ENCODE measurements at regions not wholly inside any gene's neighbourhood (a gene's known extent, or its start where the extent isn't known, plus 50 kb on each side); places are given as distances from the start of the nearest gene placed in this dataset.

GRCh38 chr5:92504346-92504745, 1076.7 kb downstream of the NR2F1-AS1 start:
- peaks cover 19% of the 10 kb centered on the region for H3K4me1 ChIP-seq (ENCODE audit: control insufficient read depth, extremely low read depth, insufficient read depth, low read length)
- intact Hi-C loops (cut with micrococcal nuclease): no loop called here
- no TSS peak for BruUV-seq (replicated peaks)
- H3K79me2 ChIP-seq (ENCODE audit: control insufficient read depth, insufficient read depth, low read length): no peaks in the 10 kb centered on the region
- H3K9me3 ChIP-seq (replicated peaks; ENCODE audit: control insufficient read depth, insufficient read depth, low read length): no peaks in the 10 kb centered on the region
- H2AFZ ChIP-seq (ENCODE audit: low read depth, low read length): no peak overlapping the region
- peak overlapping the region; percentile 10 for H3K4me2 ChIP-seq (ENCODE audit: insufficient read depth, low read length)
- dilution Hi-C loops (cut with MboI; ENCODE audit: extremely low pct_ligation_motif_present, low sequenced_read_pairs): no loop called here
- no peaks in the 10 kb centered on the region for H3K9me1 ChIP-seq (replicated peaks; ENCODE audit: control insufficient read depth, extremely low read depth, insufficient read depth, low read length)
- H4K20me1 ChIP-seq (replicated peaks; ENCODE audit: control insufficient read depth, extremely low read depth, insufficient read depth, low read length): no peaks in the 10 kb centered on the region
- FAIRE-seq (no peak), DNase-seq (ENCODE audit: low read depth, low spot score) (peak; percentile 58)
- ChIA-PET CTCF (interaction anchor here (1.0 to 2.2 kb wide), 2 partner anchors 14 to 1297 kb away, joined by 3 to 15 read pairs; no protein-coding TSS in a partner anchor), POLR2A (no interaction called here)
- no peak overlapping the region for H3K9ac ChIP-seq (replicated peaks; ENCODE audit: extremely low read depth, insufficient read depth, low read length)
- no peaks in the 10 kb centered on the region for H3K36me3 ChIP-seq (ENCODE audit: control insufficient read depth in 2 of 2, extremely low read depth in 1 of 2, insufficient read depth in 2 of 2, low read length in 2 of 2)
- H3K27me3 ChIP-seq (ENCODE audit: control insufficient read depth in 2 of 2, insufficient read depth in 2 of 2, low read length in 2 of 2): no peaks in the 10 kb centered on the region
- peak overlapping the region; percentile 62 for H3K27ac ChIP-seq (ENCODE audit: insufficient read depth, low read depth, low read length)
- TF ChIP-seq GATA2 (IDR thresholded peaks at IDR 0.05; ENCODE audit: insufficient read depth, insufficient read length, low read depth, low read length) (no peak), POLR2A (IDR thresholded peaks at IDR 0.05; ENCODE audit: low read depth, low read length) (no peak), FOS (IDR thresholded peaks at IDR 0.05; ENCODE audit: borderline replicate concordance, insufficient read depth, low read length) (peak; percentile 17)
- no peak overlapping the region for H3K4me3 ChIP-seq (replicated peaks in 1 of 3; ENCODE audit: insufficient read depth in 1 of 3, low read depth in 1 of 3, low read length in 3 of 3)

GRCh38 chr5:92500752-92501151, 1080.3 kb downstream of the NR2F1-AS1 start:
- H3K36me3 ChIP-seq (ENCODE audit: control insufficient read depth in 2 of 2, extremely low read depth in 1 of 2, insufficient read depth in 2 of 2, low read length in 2 of 2): no peaks in the 10 kb centered on the region
- H3K4me2 ChIP-seq (ENCODE audit: insufficient read depth, low read length): no peak overlapping the region
- no peak overlapping the region for H3K9ac ChIP-seq (replicated peaks; ENCODE audit: extremely low read depth, insufficient read depth, low read length)
- no peaks in the 10 kb centered on the region for H3K9me1 ChIP-seq (replicated peaks; ENCODE audit: control insufficient read depth, extremely low read depth, insufficient read depth, low read length)
- intact Hi-C loops (cut with micrococcal nuclease) (no loop called here), dilution Hi-C loops (cut with MboI; ENCODE audit: extremely low pct_ligation_motif_present, low sequenced_read_pairs) (no loop called here)
- H3K4me1 ChIP-seq (ENCODE audit: control insufficient read depth, extremely low read depth, insufficient read depth, low read length): peaks cover 16% of the 10 kb centered on the region
- H3K79me2 ChIP-seq (ENCODE audit: control insufficient read depth, insufficient read depth, low read length): no peaks in the 10 kb centered on the region
- ChIA-PET POLR2A (no interaction called here), CTCF (no interaction called here)
- BruUV-seq (replicated peaks): no TSS peak
- no peaks in the 10 kb centered on the region for H3K9me3 ChIP-seq (replicated peaks; ENCODE audit: control insufficient read depth, insufficient read depth, low read length)
- no peak overlapping the region for H3K4me3 ChIP-seq (replicated peaks in 1 of 3; ENCODE audit: insufficient read depth in 1 of 3, low read depth in 1 of 3, low read length in 3 of 3)
- no peak overlapping the region for H3K27ac ChIP-seq (ENCODE audit: insufficient read depth, low read depth, low read length)
- H3K27me3 ChIP-seq (ENCODE audit: control insufficient read depth in 2 of 2, insufficient read depth in 2 of 2, low read length in 2 of 2): no peaks in the 10 kb centered on the region
- TF ChIP-seq MAX (IDR thresholded peaks at IDR 0.05; ENCODE audit: insufficient read depth, insufficient read length): no peak
- no peak for TF ChIP-seq JUN (IDR thresholded peaks at IDR 0.05; ENCODE audit: borderline replicate concordance, insufficient read depth, insufficient read length, low read depth)
- no peak for TF ChIP-seq POLR2AphosphoS5 (IDR thresholded peaks at IDR 0.05; ENCODE audit: insufficient read depth, low read depth, low read length)
- no peak for TF ChIP-seq CTCF (IDR thresholded peaks at IDR 0.05; ENCODE audit: extremely low read depth in 1 of 2, insufficient read depth in 1 of 2, low read depth in 1 of 2, low read length in 2 of 2)
- no peak for TF ChIP-seq EZH2 (IDR thresholded peaks at IDR 0.05; ENCODE audit: borderline replicate concordance, low read depth, low read length, severe bottlenecking)
- TF ChIP-seq GATA2 (IDR thresholded peaks at IDR 0.05; ENCODE audit: insufficient read depth, insufficient read length, low read depth, low read length): no peak
- TF ChIP-seq FOS (IDR thresholded peaks at IDR 0.05; ENCODE audit: borderline replicate concordance, insufficient read depth, low read length): no peak
- TF ChIP-seq MYC (IDR thresholded peaks at IDR 0.05; ENCODE audit: low read depth, low read length): no peak
- no peak for TF ChIP-seq POLR2A (IDR thresholded peaks at IDR 0.05; ENCODE audit: low read depth, low read length)
- FAIRE-seq (no peak), DNase-seq (ENCODE audit: low read depth, low spot score) (no peak)
- H2AFZ ChIP-seq (ENCODE audit: low read depth, low read length): no peak overlapping the region
- no peaks in the 10 kb centered on the region for H4K20me1 ChIP-seq (replicated peaks; ENCODE audit: control insufficient read depth, extremely low read depth, insufficient read depth, low read length)

Measured in endothelial cell of umbilical vein (primary cell).